ENCODE measurements at regions not wholly inside any gene's neighbourhood (a gene's known extent, or its start where the extent isn't known, plus 50 kb on each side); places are given as distances from the start of the nearest gene placed in this dataset.

- Histone ChIP-seq H3K27me3 (ENCODE audit: insufficient read depth, poor library complexity, severe bottlenecking) (no peaks in the 10 kb centered on the region), H3K4me3 (replicated peaks; ENCODE audit: insufficient read depth, low read length) (no peak overlapping the region), H3K27ac (replicated peaks) (no peak overlapping the region)
- DNase-seq (ENCODE audit: low read depth in 1 of 2, low spot score in 1 of 2) = no peak
- no peak for TF ChIP-seq GABPA (IDR thresholded peaks at IDR 0.05; ENCODE audit: low read depth)
- TF ChIP-seq CTCF (IDR thresholded peaks at IDR 0.05; ENCODE audit: insufficient read depth, low read length) = no peak
- TF ChIP-seq SPI1 (IDR thresholded peaks at IDR 0.05; ENCODE audit: borderline replicate concordance, low read depth) = no peak
- TF ChIP-seq REST (IDR thresholded peaks at IDR 0.05; ENCODE audit: insufficient replicate concordance, low read depth) = no peak
- TF ChIP-seq POLR2AphosphoS5 (IDR thresholded peaks at IDR 0.05; ENCODE audit: low read depth) = no peak
These were observed 1674.3 kb upstream of the AGA start for GRCh38 chr4:179116581-179116980.

- TF ChIP-seq SPI1 (IDR thresholded peaks at IDR 0.05; ENCODE audit: borderline replicate concordance, low read depth) = no peak
- no peak for TF ChIP-seq CTCF (IDR thresholded peaks at IDR 0.05; ENCODE audit: insufficient read depth, low read length)
- no peak for TF ChIP-seq GABPA (IDR thresholded peaks at IDR 0.05; ENCODE audit: low read depth)
- no peak for TF ChIP-seq REST (IDR thresholded peaks at IDR 0.05; ENCODE audit: insufficient replicate concordance, low read depth)
- TF ChIP-seq POLR2AphosphoS5 (IDR thresholded peaks at IDR 0.05; ENCODE audit: low read depth) = no peak
- H3K27ac ChIP-seq (replicated peaks) = no peak overlapping the region
- H3K27me3 ChIP-seq (ENCODE audit: insufficient read depth, poor library complexity, severe bottlenecking) = no peaks in the 10 kb centered on the region
These were observed 1680.8 kb upstream of the AGA start for GRCh38 chr4:179123084-179123483.

DNA sequence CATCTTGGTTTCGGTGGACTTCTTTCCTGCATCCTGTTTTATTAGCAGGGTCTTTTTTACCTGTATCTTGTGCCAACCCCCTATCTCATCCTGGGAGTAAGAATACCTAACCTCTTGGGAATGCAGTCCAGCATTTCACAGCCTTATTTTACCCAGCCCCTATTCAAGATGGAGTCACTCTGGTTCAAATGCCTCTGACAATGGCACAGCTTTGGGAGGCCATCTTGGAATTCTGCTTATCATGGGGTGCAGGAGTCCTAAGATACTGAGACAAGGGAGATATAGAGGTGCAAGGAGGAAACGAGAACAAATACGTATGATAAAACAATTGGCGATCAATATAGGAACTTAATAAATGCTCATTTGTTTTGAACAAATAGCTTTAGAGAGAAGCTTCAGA lies 1682.2 kb upstream of the AGA start:
- Histone ChIP-seq H3K4me3 (replicated peaks; ENCODE audit: insufficient read depth, low read length) (no peak overlapping the region), H3K27me3 (ENCODE audit: insufficient read depth, poor library complexity, severe bottlenecking) (no peaks in the 10 kb centered on the region), H3K27ac (replicated peaks) (no peak overlapping the region)
- TF ChIP-seq GABPA (IDR thresholded peaks at IDR 0.05; ENCODE audit: low read depth) = no peak
- no peak for TF ChIP-seq SPI1 (IDR thresholded peaks at IDR 0.05; ENCODE audit: borderline replicate concordance, low read depth)
- no peak for TF ChIP-seq POLR2AphosphoS5 (IDR thresholded peaks at IDR 0.05; ENCODE audit: low read depth)
- TF ChIP-seq CTCF (IDR thresholded peaks at IDR 0.05; ENCODE audit: insufficient read depth, low read length) = no peak
- TF ChIP-seq REST (IDR thresholded peaks at IDR 0.05; ENCODE audit: insufficient replicate concordance, low read depth) = no peak
- DNase-seq (ENCODE audit: low read depth in 1 of 2, low spot score in 1 of 2) = no peak

More at GRCh38 chr4:179123084-179123483, 1680.8 kb upstream of the AGA start:
- DNase-seq (ENCODE audit: low read depth in 1 of 2, low spot score in 1 of 2) = no peak
- H3K4me3 ChIP-seq (replicated peaks; ENCODE audit: insufficient read depth, low read length) = no peak overlapping the region

All from HL-60 (cell line).